Endothelial cell of umbilical vein (primary cell): ENCODE measurements at regions not wholly inside any gene's neighbourhood (a gene's known extent, or its start where the extent isn't known, plus 50 kb on each side); places are given as distances from the start of the nearest gene placed in this dataset.

Experiments
- JUN ChIP-seq: IDR thresholded peaks from 2 replicates; pipeline ENCODE4 v1.6.1; 2011; ENCODE audit warnings: borderline replicate concordance, low read depth; ENCODE audit not compliant: insufficient read length, insufficient read depth
- POLR2A ChIP-seq: IDR thresholded peaks from 2 replicates; pipeline ENCODE4 v1.6.1; 2012; ENCODE audit warnings: low read depth, mild to moderate bottlenecking, control low read depth, low read length
- TF ChIP-seq, protein P1 (sequence below): IDR thresholded peaks from 2 replicates; pipeline ENCODE4 v1.6.1; 2011; ENCODE audit not compliant: insufficient read depth, insufficient read length
- TF ChIP-seq, protein P2 (sequence below), 2 donors: IDR thresholded peaks; 1 replicate in 1 of 2; 2 replicates in 1 of 2; pipeline ENCODE4 v1.5.1; 2011; ENCODE audit warnings: low read length in 2 of 2, mild to moderate bottlenecking in 2 of 2, moderate library complexity in 2 of 2, control low read depth in 1 of 2, inconsistent platforms in 1 of 2, low read depth in 1 of 2; ENCODE audit not compliant: insufficient read depth in 1 of 2; ENCODE audit errors: extremely low read depth in 1 of 2

DNA sequence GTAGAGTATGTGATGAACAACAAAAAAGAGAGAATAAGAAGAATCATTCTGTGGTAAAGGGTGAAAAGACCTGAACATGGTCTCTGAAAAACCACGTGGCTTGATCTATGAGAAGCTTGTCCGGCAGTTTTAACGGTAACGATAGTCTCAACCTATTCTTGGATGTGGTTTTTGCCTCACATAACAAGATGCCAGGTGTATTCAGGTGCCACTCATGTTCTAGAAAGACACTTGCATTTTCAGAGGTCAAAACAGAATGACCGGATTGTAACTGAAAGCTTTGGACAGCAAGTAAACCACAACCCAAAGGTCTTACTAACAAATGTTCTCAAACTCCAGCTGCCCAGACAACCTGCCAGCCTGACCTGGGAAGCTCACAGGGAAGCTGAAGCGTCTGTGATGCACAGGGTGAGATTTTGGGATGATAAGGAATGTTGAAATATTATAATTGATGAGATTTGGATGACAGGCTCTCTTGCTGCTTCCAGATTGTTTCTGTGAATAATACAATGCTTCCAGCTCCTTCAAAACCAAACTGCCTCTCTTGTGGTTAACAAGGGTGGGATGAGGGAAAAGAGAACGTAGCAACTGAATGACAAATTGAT is 137.4 kb upstream of the GRB10 start:
- TF ChIP-seq, protein P1, sequence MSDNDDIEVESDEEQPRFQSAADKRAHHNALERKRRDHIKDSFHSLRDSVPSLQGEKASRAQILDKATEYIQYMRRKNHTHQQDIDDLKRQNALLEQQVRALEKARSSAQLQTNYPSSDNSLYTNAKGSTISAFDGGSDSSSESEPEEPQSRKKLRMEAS: no peak
- TF ChIP-seq, protein P2, sequence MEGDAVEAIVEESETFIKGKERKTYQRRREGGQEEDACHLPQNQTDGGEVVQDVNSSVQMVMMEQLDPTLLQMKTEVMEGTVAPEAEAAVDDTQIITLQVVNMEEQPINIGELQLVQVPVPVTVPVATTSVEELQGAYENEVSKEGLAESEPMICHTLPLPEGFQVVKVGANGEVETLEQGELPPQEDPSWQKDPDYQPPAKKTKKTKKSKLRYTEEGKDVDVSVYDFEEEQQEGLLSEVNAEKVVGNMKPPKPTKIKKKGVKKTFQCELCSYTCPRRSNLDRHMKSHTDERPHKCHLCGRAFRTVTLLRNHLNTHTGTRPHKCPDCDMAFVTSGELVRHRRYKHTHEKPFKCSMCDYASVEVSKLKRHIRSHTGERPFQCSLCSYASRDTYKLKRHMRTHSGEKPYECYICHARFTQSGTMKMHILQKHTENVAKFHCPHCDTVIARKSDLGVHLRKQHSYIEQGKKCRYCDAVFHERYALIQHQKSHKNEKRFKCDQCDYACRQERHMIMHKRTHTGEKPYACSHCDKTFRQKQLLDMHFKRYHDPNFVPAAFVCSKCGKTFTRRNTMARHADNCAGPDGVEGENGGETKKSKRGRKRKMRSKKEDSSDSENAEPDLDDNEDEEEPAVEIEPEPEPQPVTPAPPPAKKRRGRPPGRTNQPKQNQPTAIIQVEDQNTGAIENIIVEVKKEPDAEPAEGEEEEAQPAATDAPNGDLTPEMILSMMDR (IDR thresholded peaks at IDR 0.05; ENCODE audit: extremely low read depth in 1 of 2, insufficient read depth in 1 of 2, low read depth in 1 of 2, low read length in 2 of 2): no peak
- TF ChIP-seq POLR2A: no peak
- no peak for TF ChIP-seq JUN
